ENCODE measurements at regions not wholly inside any gene's neighbourhood (a gene's known extent, or its start where the extent isn't known, plus 50 kb on each side); places are given as distances from the start of the nearest gene placed in this dataset.

GRCh38 chr5:50964746-50965653 lies 298.6 kb downstream of the PARP8 start:
- DNase-seq: no peak

DNA sequence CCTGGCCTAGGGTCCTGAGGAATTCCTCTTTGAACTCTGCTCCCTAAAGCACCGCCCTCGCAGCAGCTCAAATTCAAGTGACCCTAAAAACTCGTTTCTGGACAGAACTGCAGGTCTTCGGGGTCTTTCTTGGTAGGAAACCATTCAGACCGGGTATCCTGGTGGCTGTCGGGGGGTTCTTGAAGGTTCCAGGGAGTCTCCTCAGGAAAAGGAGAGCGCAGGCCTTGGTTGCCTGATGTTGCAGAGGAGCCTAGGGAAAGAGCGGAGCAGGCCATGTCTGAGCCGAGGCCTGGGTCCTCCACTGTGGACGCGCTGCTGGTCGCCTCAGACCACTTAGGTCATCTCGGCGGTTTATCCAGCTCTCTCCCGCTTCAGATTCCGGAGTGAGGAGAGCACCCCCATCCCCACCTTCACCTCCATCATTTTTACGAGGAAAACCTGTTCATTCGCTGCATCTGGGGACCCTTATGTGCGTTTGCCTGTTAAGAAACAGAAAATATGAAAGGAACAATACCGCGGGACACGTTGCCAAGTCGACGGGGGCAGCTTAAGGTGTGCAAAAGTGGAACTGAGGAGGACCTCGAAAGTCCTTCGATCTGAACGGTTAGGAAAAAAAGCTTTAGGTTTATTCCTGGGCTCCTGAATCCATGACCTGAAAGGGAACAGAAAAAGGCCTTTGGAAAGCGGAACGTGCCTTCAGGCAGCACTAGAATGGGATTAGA lies 299.4 kb downstream of the PARP8 start:
- DNase-seq: no peak

DNA sequence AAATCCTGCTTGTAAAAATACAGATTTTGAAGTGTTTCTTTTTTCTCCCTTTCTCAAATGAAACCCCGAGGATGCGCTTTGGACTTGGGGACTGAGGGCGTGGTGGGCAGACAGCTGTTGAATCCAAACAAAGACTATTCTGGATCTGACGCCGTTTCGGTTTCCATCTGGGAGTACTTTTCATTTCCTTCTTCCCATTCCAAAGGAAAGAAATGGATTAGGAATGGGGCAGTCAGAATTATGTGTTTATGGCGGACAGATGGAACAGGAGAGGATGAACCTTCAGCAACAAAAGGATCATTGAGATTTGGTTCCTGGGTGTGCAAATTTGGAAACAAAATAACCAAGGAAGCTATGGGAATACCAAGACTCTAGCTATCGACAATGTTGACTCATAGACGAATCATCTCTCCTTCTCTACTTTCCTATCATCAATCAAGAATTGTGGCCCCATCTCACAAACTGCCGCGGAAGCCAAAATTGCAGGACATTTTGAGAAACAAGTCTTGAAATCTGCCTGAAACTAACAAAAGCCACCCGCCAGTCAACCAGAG lies 300.6 kb downstream of the PARP8 start:
- DNase-seq: no peak

- no peak for DNase-seq
Observed at GRCh38 chr5:50967563-50968355, 301.3 kb downstream of the PARP8 start.

GRCh38 chr5:50968356-50969149 lies 302.1 kb downstream of the PARP8 start:
- DNase-seq: no peak

DNA sequence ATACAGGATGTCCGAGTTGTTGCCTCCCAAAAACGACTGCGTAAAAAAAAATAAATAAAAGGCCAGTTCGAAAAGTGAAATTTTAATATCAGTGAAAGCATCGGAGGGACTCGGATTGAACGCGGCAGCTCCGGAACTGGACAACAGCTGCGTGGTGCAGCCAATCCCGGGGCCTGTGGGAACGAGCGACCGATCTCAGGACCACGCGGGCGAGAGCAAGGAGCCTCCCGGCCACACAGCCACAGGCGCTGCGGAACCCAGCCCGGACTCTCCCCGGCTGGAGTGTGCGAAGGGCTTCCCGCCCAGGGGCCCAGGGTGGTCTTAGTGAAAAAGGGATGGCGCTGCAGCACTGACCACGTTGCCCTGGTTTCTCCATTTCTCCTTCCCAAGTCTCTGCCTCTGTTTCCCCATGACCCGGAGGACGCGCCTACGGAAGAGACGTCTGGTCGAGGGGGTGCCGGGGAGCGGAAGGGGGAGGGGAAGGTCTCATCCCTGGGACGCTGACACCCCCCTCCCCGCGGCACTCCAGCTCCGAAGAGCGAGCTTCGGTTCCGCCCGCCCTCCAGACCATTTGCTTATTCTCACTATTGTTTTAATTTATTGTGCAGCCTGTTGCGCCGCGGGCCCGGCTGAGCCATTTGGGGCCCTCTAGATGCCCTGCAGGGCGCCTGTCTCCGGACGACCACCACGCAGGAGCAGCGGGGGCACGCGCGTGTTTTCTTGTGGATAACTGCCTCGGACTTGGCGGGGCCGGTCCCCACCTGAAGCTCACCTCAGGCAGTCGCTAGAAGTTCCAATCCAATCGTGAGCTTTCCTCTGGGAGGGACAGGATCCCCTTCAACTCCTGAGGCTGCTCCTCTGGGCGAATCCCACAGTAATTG lies 303.0 kb downstream of the PARP8 start:
- no peak for DNase-seq

GRCh38 chr5:50975840-50976239 lies 309.4 kb downstream of the PARP8 start:
- no peak for DNase-seq

DNA sequence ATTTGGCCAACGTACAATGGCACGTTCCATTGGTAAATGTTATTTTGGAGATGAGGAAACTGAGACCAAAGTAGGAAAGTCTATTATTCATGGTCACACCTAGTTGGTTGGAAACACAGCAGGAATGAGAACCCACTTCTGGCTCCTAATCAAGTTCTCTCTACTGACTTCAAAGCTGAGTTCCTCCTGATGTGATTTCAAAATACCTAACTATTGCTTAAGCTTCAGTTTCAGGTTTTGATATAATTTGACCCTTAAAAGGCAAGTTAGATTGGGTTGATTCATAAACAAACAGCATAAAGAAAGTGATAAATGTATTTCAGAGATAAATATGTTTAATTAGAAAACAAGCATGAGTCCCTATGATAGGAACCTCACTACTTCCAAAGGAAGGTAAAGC lies 312.5 kb downstream of the PARP8 start:
- no peak for DNase-seq

- no peak for DNase-seq
Observed at GRCh38 chr5:50984640-50985039, 318.2 kb downstream of the PARP8 start.

DNA sequence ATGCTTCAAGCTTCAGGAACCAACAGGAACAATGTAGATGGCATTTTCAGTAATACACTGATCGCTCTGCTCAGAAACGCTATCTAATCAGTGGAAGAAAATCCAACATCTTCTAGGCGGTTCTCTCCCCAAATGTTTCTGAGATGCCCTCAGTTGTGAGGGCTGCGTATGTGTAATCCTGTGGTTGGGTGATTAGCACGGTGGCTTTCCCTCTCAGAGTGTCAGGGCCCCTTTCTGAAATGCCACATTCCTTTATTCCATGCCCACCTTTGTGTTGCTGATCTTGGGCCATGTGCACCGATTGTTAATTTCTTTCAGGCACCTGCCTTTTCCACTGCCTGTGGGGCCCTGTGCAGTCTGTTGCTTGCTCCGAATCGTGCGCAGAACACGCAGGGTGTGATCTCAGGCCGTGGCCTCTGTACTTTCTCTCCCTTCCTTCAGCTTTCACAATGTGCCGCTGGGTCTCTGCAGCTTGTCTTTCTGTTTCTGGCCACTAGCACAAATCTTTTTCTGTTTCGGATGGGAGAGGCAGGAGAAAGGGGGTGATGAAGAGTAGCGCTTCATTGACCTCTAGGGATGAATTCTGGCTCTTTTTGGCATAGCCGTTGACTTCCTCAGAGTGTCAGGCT lies 324.0 kb downstream of the PARP8 start:
- no peak for DNase-seq

DNA sequence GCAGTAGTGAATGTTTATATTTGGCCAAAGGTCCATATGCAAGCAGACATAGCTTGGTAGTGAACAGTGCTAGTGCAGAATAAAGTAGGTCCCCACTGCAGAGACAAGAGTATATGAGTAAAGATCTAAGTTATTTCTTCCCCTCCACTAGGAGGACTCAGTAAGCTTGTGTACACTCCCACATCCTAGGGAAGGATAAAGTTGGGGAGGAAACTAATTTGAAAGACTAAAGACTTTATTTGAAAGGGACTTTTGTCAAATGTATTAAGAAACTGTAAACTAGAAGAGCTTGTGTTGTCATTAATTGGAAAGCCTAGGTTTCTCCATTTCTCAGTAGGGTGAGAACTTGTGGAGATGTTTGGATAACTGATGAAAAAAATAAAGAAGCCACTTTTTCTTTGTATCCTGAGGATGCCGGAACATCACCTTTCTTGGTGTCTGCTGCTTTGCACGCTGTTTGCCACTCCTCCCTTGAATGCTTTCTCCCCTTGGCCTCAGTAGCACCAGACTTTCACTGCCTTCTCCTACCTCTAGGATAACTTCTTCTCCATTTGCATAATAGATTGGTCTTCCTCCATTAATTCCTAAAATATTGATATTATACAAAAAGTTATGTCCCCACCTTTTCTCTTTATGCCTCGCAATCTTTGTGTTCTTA lies 329.0 kb downstream of the PARP8 start:
- no peak for DNase-seq

DNA sequence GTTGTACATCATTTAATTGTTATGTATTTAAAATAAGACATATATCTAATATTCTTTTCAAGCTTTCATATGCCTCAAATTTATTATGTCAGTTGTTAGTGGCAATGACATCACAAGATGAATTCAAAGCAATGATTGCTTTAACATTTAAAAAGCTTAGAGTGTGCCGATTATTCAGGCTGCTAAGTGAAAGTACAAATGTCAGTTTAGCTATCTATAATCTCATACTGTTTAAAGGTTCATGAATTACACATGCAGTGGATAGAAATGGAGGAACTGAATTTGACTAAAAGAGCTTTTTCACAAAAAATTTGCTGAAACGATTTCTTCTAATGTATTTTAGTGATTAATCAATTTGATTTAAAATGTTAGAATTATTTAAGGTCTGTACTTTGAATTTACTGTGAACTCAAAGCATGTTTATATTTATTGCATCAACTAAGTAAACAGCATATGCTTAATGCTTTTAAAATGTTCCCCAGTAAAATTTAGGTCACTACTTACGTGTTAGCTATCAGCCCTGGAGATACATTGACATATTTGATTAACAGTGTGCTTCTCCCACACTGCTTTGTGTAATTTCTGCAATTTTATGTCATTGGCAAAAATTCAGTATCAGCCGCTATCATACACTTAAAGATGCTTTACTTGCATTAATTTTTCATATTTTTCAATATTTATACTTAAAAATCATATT lies 334.9 kb downstream of the PARP8 start:
- DNase-seq: no peak

DNA sequence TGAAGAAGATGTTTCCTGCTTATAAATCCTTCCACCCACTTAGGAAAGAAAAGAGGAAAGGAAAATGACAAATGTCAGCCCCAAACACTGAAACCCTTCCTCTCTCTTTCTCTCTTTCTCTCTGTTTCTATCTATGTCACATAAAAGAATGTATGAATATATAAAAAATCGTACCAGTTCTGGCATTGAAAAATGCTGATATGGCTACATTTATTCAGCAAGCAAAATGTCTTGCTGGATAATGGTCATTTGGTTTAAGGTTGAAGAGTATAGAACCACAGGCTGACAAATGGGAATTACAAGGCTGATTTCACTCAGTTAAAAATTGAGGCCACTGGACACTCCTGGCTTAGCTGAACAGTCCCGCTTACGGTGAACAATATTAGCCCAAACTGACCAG lies 335.9 kb downstream of the PARP8 start:
- no peak for DNase-seq

- no peak for DNase-seq
Observed at GRCh38 chr5:51013036-51013435, 346.6 kb downstream of the PARP8 start.

DNA sequence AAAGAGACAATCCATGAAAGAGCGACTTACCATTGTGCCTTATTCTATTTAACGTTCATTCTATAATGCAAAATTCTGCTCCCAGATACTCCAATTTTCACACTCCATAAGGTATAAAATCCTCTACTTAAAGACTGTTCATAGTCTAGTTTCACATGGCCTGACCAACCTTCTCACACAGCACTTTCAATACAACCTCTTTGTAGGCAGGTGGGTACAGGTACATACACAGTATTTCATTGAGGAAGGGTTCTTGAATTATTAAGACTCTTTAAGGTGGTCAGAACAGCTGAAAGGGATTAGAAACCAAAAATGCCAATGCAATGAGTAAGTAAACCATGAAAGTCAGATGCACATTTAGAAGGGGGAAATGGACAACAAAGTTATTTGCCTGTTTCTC lies 352.0 kb downstream of the PARP8 start:
- DNase-seq: no peak

GRCh38 chr5:51024263-51024662 lies 357.8 kb downstream of the PARP8 start:
- no peak for DNase-seq

GRCh38 chr5:51027271-51027670 lies 356.0 kb upstream of the ISL1 start:
- DNase-seq: no peak

DNA sequence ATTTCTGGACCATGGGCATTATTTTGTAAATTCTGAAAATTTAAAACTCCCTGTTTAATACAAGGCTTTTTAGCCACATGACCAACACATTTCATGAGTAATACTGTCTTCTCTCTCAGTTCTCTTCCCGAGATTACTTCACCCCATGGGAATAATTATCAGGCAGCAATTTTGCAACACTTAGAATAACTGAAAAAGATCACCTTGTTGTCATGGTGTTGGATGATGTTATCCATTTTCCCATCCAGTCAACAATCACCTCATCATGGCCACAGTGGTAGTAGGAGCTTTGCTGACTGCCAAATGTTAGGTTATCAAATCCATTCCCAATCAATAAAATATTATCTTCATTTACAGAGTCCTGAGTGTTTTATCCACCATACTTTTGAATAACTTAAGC lies 354.9 kb upstream of the ISL1 start:
- DNase-seq: no peak

DNA sequence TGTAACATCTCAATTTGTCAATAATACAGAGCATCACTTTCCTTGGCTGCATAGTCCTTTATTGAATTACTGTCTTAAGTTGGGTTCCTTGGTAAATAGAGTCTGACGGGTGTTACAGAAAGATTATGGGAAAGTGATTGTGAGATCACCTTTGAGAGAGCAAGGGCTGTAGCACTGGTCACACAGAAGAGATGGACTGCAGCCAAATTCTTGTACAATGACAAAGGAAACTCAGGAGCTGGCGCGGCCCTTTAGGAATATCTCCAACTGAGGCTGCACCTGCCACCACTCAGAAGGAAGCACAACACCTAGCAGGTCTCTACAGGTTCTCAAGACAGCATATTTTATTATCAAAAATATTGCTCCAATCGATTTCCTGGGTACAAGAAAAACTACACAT lies 350.0 kb upstream of the ISL1 start:
- DNase-seq: no peak
